ENCODE measurements at regions not wholly inside any gene's neighbourhood (a gene's known extent, or its start where the extent isn't known, plus 50 kb on each side); places are given as distances from the start of the nearest gene placed in this dataset.

DNA sequence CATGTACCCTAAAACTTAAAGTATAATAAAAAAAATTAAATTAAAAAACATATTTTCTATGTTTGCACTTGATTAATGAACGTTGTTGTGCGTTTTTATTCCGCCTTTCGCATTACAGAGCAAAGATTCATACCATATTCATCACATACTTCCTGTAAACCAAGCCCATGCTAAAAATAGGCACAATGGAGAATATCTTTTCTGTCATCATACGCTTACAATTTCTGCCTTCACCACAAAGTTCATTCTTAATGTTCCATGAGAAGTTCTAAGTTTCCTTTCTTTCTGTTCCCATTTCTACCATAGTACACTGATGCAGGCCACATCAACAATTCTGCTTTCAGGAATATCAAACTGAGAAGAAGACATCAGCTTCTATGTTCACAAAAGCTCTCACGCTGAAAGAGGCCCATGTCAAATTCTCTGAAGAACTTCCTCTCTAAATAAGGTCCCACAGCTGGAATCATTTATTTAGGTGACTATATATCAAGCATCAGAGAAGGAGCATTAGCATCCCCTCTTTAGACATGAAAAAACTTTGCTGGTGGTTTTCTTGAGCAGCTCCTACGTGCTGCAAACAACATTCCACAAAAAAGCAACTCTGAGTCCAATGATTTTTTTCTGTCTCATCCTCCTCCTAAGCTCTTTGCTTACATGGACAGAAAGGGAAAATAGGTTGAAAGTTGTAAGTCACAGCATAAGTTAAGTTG lies 456.4 kb downstream of the CDH10 start:
- Histone ChIP-seq H3K36me3 (replicated peaks; ENCODE audit: insufficient read depth, low read length) (no peaks in the 10 kb centered on the region), H4K20me1 (ENCODE audit: insufficient read depth, low read length) (no peaks in the 10 kb centered on the region), H3F3A (ENCODE audit: insufficient read depth, low read length) (no peaks in the 10 kb centered on the region), H3K4me3 (ENCODE audit: low read length) (no peak overlapping the region), H3K9ac (ENCODE audit: low read length) (no peak overlapping the region), H3K9me3 (replicated peaks; ENCODE audit: insufficient read depth, low read length) (no peaks in the 10 kb centered on the region), H3K9me2 (replicated peaks; ENCODE audit: insufficient read depth, low read length) (no peaks in the 10 kb centered on the region), H3K79me2 (ENCODE audit: low read length) (no peaks in the 10 kb centered on the region), H3K27ac (ENCODE audit: low read length) (no peak overlapping the region), H2AFZ (ENCODE audit: low read length) (no peak overlapping the region), H3K27me3 (replicated peaks; ENCODE audit: insufficient read depth, low read length) (no peaks in the 10 kb centered on the region), H3K4me1 (ENCODE audit: low read length) (no peaks in the 10 kb centered on the region), H3K4me2 (ENCODE audit: low read depth, low read length) (no peak overlapping the region)
- TF ChIP-seq EZH2 (optimal IDR thresholded peaks at IDR 0.05; ENCODE audit: low read depth, low read length) (no peak), EZH2phosphoT487 (IDR thresholded peaks at IDR 0.05; ENCODE audit: low read length) (no peak)
- TF ChIP-seq, protein P1, sequence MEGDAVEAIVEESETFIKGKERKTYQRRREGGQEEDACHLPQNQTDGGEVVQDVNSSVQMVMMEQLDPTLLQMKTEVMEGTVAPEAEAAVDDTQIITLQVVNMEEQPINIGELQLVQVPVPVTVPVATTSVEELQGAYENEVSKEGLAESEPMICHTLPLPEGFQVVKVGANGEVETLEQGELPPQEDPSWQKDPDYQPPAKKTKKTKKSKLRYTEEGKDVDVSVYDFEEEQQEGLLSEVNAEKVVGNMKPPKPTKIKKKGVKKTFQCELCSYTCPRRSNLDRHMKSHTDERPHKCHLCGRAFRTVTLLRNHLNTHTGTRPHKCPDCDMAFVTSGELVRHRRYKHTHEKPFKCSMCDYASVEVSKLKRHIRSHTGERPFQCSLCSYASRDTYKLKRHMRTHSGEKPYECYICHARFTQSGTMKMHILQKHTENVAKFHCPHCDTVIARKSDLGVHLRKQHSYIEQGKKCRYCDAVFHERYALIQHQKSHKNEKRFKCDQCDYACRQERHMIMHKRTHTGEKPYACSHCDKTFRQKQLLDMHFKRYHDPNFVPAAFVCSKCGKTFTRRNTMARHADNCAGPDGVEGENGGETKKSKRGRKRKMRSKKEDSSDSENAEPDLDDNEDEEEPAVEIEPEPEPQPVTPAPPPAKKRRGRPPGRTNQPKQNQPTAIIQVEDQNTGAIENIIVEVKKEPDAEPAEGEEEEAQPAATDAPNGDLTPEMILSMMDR (IDR thresholded peaks at IDR 0.05; ENCODE audit: low read length) = no peak
- no peak for DNase-seq

DNA sequence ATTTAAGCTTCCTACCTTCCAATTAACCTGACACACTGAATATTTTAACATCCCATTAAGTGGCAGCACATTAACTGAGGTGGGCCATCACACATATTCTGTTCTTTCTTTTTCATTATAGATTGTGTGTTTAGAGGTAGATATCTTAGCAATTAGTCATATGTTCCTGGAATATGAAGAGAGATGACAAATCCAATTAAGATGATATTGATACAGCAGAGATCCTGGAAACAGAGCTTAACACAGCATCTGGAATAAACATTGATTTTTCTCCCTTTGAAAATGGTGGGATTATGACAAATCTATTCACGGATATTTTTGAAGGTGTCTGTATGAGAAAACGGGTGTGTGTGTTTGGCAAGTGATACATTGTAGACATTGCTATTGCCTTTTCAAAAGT lies 448.0 kb downstream of the CDH10 start:
- no peaks in the 10 kb centered on the region for H3F3A ChIP-seq (ENCODE audit: insufficient read depth, low read length)
- H2AFZ ChIP-seq (ENCODE audit: low read length) = no peak overlapping the region
- no peak overlapping the region for H3K4me3 ChIP-seq (ENCODE audit: low read length)
- H3K4me2 ChIP-seq (ENCODE audit: low read depth, low read length) = no peak overlapping the region
- H3K9ac ChIP-seq (ENCODE audit: low read length) = no peak overlapping the region
- no peaks in the 10 kb centered on the region for H3K27me3 ChIP-seq (replicated peaks; ENCODE audit: insufficient read depth, low read length)
- H3K9me3 ChIP-seq (replicated peaks; ENCODE audit: insufficient read depth, low read length) = no peaks in the 10 kb centered on the region
- H3K36me3 ChIP-seq (replicated peaks; ENCODE audit: insufficient read depth, low read length) = no peaks in the 10 kb centered on the region
- H4K20me1 ChIP-seq (ENCODE audit: insufficient read depth, low read length) = no peaks in the 10 kb centered on the region
- TF ChIP-seq EZH2 (optimal IDR thresholded peaks at IDR 0.05; ENCODE audit: low read depth, low read length) (no peak), EZH2phosphoT487 (IDR thresholded peaks at IDR 0.05; ENCODE audit: low read length) (no peak)
- TF ChIP-seq, protein P1 (IDR thresholded peaks at IDR 0.05; ENCODE audit: low read length) = no peak
- no peaks in the 10 kb centered on the region for H3K9me2 ChIP-seq (replicated peaks; ENCODE audit: insufficient read depth, low read length)
- H3K79me2 ChIP-seq (ENCODE audit: low read length) = no peaks in the 10 kb centered on the region
- no peak for DNase-seq
- no peaks in the 10 kb centered on the region for H3K4me1 ChIP-seq (ENCODE audit: low read length)
- H3K27ac ChIP-seq (ENCODE audit: low read length) = no peak overlapping the region

DNA sequence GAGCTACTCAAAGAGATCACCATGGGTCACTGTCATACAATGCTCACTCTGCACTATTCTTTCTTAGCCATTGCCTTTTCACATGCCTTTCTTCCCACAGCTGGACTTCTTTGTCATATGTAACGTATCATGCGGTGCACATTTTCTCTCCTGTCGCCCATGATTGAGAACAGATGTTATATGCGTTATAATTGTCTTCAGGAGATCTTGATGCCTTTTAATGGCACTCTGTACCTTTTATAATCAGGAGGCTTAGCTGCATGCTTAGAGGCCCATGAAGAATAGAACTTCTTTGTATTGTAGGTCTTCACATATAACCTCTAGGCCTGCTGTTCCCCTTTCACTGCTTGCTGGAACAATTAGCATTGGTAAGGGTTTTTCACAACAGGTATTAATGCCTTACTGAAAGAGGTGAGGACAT lies 436.1 kb downstream of the CDH10 start:
- H3K27ac ChIP-seq (ENCODE audit: low read length) = no peak overlapping the region
- DNase-seq = no peak
- no peaks in the 10 kb centered on the region for H3K79me2 ChIP-seq (ENCODE audit: low read length)
- H3K9ac ChIP-seq (ENCODE audit: low read length) = no peak overlapping the region
- H3K9me3 ChIP-seq (replicated peaks; ENCODE audit: insufficient read depth, low read length) = no peaks in the 10 kb centered on the region
- no peaks in the 10 kb centered on the region for H3K4me1 ChIP-seq (ENCODE audit: low read length)
- H3K27me3 ChIP-seq (replicated peaks; ENCODE audit: insufficient read depth, low read length) = no peaks in the 10 kb centered on the region
- no peaks in the 10 kb centered on the region for H4K20me1 ChIP-seq (ENCODE audit: insufficient read depth, low read length)
- no peaks in the 10 kb centered on the region for H3K36me3 ChIP-seq (replicated peaks; ENCODE audit: insufficient read depth, low read length)
- no peak for TF ChIP-seq EZH2 (optimal IDR thresholded peaks at IDR 0.05; ENCODE audit: low read depth, low read length)
- TF ChIP-seq, protein P1 (IDR thresholded peaks at IDR 0.05; ENCODE audit: low read length) = no peak
- no peak for TF ChIP-seq EZH2phosphoT487 (IDR thresholded peaks at IDR 0.05; ENCODE audit: low read length)
- H3K4me3 ChIP-seq (ENCODE audit: low read length) = no peak overlapping the region
- no peak overlapping the region for H3K4me2 ChIP-seq (ENCODE audit: low read depth, low read length)
- no peaks in the 10 kb centered on the region for H3F3A ChIP-seq (ENCODE audit: insufficient read depth, low read length)
- no peak overlapping the region for H2AFZ ChIP-seq (ENCODE audit: low read length)
- no peaks in the 10 kb centered on the region for H3K9me2 ChIP-seq (replicated peaks; ENCODE audit: insufficient read depth, low read length)

All from MM.1S (cell line).